ENCODE measurements at regions not wholly inside any gene's neighbourhood (a gene's known extent, or its start where the extent isn't known, plus 50 kb on each side); places are given as distances from the start of the nearest gene placed in this dataset.

DNA sequence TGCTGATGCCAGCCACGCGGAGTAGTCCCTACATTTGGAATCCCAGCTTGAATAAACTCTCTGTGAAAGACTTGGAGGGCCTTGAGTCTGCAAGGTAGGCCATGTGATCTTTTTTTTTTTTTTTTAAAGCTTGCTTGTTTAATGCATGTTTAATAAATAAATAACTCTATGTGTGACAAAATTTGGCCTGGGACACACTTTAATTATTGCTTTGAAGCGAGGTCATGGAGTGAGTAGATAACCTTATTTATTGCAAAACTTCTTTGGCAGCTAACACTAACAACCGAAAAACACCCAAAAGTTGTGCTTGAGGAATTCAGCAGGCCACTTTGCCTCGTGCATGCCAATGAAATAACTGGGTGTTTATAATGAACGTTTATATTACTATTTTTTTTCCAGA lies 382.2 kb downstream of the FLRT2 start:
- no peak for TF ChIP-seq MYC (IDR thresholded peaks at IDR 0.05; ENCODE audit: low read depth, low read length)
- no peak for TF ChIP-seq CTCF (IDR thresholded peaks at IDR 0.05; ENCODE audit: low read depth, low read length)
- no peak for TF ChIP-seq POLR2A (IDR thresholded peaks at IDR 0.05; ENCODE audit: extremely low read depth, insufficient read length)
- TF ChIP-seq, protein P1, sequence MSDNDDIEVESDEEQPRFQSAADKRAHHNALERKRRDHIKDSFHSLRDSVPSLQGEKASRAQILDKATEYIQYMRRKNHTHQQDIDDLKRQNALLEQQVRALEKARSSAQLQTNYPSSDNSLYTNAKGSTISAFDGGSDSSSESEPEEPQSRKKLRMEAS (IDR thresholded peaks at IDR 0.05; ENCODE audit: low read depth, low read length): no peak

Data from NB4 (cell line).